OCI-M2 (cell line): ENCODE measurements at regions not wholly inside any gene's neighbourhood (a gene's known extent, or its start where the extent isn't known, plus 50 kb on each side); places are given as distances from the start of the nearest gene placed in this dataset.

Source experiments
- DNase-seq: peaks from one replicate; lab custom pipeline; 2025; ENCODE audit not compliant: unreplicated experiment; lab: John Stamatoyannopoulos, UW

DNA sequence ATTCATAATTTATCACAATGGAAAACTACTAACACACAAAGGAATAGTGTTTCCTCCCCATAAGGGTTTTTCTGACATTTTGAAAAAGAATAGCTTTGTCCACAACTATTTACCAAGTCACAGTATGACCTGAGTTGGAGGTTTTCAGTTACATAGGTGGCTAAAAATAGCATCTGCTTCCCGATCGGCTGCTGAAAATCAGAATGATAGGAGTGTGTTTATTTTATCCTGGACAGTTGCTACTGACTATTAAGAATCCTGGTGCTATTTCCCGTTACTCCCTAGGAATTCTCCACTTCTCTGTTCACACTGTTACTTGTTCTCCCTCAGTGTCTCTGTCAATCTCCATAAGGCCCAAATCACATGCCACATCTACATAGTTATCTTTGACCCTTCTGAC lies 353.9 kb upstream of the RARB start:
- no peak for DNase-seq

DNA sequence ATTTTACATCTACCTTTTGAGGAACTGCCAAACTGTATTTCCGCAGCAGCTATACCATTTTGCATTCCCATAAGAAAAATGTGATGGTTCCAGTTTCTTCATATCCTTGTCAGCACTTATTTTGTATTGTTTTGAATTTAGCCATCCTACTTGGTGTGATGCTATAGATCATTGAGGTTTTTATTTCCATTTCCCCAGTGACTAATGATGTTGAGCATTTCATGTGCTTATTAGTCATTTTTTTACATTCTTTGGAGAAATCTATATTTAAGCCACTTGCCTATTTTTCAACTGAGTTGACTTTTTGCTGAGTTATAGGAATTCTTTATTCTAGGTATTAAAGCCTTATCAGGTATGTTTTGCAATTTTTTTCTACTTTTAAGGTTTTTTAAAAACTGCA lies 347.6 kb upstream of the RARB start:
- DNase-seq: no peak

GRCh38 chr3:25084016-25084415 lies 344.0 kb upstream of the RARB start:
- DNase-seq: no peak

GRCh38 chr3:25086721-25087120 lies 341.3 kb upstream of the RARB start:
- DNase-seq: no peak

DNA sequence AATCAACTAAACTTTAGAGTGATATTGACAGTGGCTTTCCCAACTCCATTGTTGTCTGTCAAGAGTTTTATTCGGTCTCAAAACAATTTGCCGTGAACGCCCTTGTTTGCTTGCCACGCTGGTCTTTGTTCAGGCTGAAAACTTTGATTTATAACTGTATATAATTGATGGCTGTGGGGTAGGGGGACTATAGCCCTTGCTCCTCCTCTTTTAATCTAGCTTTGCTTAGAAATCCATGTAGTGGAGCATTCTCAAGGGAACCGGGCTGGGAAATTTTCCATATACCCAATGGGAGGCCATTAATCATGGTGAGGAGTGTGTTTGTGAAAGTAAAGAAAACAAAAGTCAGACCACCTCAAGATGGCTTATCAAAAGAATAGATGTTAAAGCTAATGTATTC lies 339.8 kb upstream of the RARB start:
- DNase-seq: no peak

DNA sequence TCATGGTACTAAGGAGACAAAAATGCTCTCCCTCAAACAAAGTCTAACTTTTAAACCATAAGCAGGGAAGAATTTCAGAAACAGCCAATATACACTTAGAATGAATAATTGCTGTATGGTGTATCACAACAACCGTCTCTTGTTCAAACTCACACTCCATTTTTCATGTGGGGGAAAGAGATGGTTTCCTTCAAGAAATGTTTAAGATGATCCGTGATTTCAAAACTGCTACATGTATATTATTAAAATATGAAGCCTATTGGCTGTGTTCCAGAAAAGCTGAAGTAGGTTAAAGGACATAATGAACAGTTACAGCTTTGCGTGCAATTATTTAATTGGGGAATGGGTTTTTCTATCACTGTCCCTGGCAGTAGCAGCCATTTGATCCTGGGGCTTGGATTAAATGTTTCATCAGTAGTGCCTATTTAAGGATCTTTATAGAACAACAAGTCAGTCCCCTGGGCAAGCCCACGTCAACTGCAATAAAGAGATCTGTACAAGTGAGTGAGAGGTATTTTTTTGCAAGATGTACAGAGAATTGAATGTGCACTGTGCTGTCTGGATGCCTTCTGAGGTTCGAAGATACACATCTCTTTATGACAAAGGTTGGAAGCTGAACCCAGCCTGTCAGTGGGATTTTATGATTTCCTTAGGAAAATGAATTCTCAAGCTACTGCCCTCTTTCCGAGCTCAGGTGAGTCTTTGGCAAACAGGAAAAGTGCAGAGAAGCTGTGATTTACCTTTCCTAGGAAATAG lies 337.2 kb upstream of the RARB start:
- no peak for DNase-seq

DNA sequence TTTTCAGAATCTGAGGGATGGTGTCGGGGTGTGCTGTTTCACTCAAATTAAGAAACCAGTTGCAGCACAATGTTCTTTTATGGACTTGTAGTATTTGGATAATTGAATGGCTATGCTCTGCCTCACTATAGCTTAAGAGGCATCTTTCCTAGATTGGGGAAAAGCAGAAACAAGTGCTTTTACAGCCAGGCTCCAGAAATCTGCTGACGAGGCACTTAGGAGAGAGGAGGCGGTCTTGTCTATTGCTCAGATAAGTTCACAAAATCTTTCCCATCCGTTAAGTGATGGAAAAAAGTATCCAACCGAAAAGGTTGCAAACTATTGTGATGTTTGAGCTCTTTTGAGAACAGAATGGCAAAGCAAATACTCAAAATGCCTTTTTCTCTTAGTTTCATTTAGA lies 336.1 kb upstream of the RARB start:
- DNase-seq: no peak

DNA sequence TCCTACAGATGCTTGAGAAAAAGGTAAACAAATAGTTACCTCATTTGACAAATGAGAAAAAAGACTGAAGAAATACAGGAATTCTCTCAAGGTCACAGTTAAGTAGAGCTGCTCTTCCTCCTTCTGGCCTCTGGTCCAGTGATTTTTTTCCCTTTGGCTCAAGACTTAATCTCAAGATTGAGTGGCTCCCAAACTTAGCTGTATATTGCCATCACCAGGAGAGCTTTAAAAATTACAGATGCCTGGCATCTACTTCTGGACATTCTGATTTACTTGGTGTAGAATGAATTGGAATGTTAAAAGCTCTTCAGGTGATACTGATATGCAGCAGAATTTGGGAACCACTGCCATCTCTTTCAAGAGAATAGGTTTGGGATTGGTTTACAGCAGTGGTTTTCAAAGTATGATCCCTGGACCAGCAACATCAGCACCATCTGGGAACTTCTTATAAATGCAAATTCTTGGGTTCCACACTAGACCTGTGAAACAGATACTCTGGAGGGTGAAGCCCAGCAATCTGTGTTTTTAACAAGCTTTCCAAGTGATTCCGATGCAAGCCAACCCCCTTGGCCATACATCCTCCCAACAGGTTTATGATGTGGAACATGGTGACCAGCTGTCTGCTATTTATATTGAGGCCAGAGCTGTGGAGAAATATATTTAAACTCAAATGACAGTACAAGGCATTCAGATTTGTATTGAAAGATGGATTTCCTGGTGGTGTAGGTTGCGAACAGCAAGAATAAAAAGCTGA lies 333.0 kb upstream of the RARB start:
- DNase-seq: no peak

DNA sequence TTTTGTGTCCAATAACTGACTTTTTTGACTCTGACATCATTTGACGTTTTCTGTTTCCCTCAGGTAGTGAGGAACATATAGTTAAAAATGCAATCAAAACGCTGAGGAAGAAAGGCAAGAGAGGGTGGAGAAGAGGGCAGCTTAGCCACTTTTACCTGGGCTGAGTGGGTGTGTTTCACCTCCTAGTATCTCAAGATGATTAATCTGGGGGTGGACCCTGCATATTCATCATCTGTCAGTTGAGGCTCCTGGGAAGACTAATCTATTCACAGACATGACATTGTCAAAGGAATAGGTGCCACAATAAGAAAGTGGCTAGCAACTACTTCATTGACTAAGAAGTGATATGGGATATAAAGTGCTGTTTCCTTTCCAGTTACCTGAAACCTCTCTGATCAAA lies 331.5 kb upstream of the RARB start:
- DNase-seq: no peak

DNA sequence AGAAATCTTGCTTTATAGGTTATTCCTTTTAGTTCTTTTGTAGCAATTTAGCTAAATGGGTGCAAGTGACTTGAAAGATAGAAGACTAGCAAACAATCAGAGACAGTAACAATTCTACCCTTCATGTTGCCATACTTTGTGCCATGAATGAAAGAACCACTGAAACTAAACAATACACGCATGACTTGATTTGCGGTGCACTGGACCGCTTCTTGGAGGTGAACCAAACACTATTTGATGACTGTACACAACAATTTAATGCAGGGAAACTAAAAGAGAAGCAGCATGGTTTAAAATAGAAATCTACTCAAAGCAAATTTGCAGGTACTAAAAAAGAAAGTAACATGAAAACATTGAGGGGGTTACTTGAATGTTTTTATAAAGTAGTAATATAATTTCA lies 331.0 kb upstream of the RARB start:
- no peak for DNase-seq

GRCh38 chr3:25099666-25100065 lies 328.4 kb upstream of the RARB start:
- no peak for DNase-seq

- DNase-seq: no peak
Measured at GRCh38 chr3:25103391-25103790, 324.7 kb upstream of the RARB start.

GRCh38 chr3:25107918-25108617 lies 320.0 kb upstream of the RARB start:
- DNase-seq: no peak

- no peak for DNase-seq
Measured at GRCh38 chr3:25110642-25111041, 317.4 kb upstream of the RARB start.

DNA sequence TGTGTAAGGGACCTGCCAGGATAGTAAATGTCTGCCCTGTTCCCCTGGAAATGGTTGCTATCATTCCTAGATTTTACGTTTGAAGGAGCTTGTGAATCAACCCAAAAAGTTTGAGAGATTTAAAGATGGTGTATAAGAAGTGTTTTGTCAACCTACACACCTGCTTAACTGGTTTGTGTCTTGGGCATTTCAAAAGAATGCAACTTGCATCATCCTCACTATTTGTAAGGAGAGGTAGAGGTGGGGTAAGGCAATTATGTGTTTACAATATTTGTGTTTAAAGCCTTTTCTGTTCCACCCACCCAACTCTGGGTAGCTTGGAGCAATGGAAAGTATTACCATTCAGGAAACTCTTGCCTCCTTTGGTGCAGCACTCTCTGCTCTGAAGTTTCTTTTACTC lies 314.2 kb upstream of the RARB start:
- DNase-seq: no peak

DNA sequence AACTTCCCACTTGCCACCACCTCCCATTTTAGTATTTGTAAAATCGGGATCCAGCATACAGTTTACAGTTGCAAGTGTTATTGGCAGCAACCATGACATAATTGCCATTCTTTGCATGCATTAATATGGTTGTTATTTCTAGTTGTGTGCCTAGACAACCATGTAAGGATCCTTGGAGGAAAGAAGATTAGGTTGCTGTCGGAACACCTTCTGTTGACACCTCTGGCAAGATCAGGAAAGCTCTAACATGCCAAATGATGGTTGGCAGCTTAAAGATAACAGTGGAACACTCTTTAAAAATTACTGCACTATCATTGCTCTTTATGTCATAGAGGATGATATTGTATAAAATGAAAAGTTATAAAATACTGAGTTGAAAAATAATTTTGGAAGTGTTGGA lies 313.5 kb upstream of the RARB start:
- DNase-seq: no peak

GRCh38 chr3:25117005-25117593 lies 311.0 kb upstream of the RARB start:
- no peak for DNase-seq

- no peak for DNase-seq
Measured at GRCh38 chr3:25119682-25120081, 308.4 kb upstream of the RARB start.

- DNase-seq: no peak
Measured at GRCh38 chr3:25120665-25121064, 307.4 kb upstream of the RARB start.

DNA sequence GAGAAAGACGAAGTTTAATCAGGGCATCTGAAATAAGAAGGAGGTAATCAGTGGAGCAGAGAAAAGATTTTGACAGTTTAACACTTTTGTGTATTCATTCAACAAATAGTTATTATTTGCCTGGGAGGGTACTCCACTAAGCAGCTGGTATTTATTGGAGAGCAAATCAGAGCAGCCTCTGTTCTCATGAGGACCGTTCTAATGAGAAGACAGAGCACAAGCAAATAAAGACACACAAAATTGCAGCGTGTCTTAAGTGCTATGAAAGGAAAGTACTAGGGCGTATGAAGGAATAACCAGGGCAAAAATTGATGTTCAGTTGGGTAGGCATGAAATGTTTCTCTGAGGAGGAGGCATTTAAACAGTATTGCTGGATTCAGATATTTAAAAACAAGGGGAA lies 302.9 kb upstream of the RARB start:
- DNase-seq: no peak

GRCh38 chr3:25128735-25129134 lies 299.3 kb upstream of the RARB start:
- DNase-seq: no peak
